Tongue (tissue), 1 donor: ENCODE measurements at regions not wholly inside any gene's neighbourhood (a gene's known extent, or its start where the extent isn't known, plus 50 kb on each side); places are given as distances from the start of the nearest gene placed in this dataset.

Source experiments
- DNase-seq: peaks from one replicate; pipeline ENCODE4 v3.0.0-alpha.2; 2015

- no peak for DNase-seq
Measured at GRCh38 chr11:69393178-69393832, 88.2 kb upstream of the LINC01488 start.

GRCh38 chr11:69393865-69394233, 87.6 kb upstream of the LINC01488 start:
- DNase-seq: no peak

- DNase-seq: no peak
Measured at GRCh38 chr11:69394234-69394868, 87.1 kb upstream of the LINC01488 start.

- no peak for DNase-seq
Measured at GRCh38 chr11:69394869-69395246, 86.6 kb upstream of the LINC01488 start.

- peak; percentile 56 for DNase-seq
Measured at GRCh38 chr11:69395287-69395686, 86.2 kb upstream of the LINC01488 start.

- DNase-seq: no peak
Measured at GRCh38 chr11:69396051-69396947, 85.2 kb upstream of the LINC01488 start.

GRCh38 chr11:69396948-69397307, 84.5 kb upstream of the LINC01488 start:
- no peak for DNase-seq

GRCh38 chr11:69397732-69398131, 83.7 kb upstream of the LINC01488 start:
- no peak for DNase-seq

GRCh38 chr11:69398529-69399492, 82.7 kb upstream of the LINC01488 start:
- peak; percentile 68 for DNase-seq

- DNase-seq: no peak
Measured at GRCh38 chr11:69400140-69400539, 81.3 kb upstream of the LINC01488 start.

GRCh38 chr11:69400771-69401590, 80.5 kb upstream of the LINC01488 start:
- no peak for DNase-seq

- DNase-seq: no peak
Measured at GRCh38 chr11:69401715-69402114, 79.7 kb upstream of the LINC01488 start.

- no peak for DNase-seq
Measured at GRCh38 chr11:69402251-69402887, 79.1 kb upstream of the LINC01488 start.

GRCh38 chr11:69403556-69404215, 77.8 kb upstream of the LINC01488 start:
- DNase-seq: no peak

GRCh38 chr11:69406060-69406459, 75.4 kb upstream of the LINC01488 start:
- no peak for DNase-seq

- DNase-seq: no peak
Measured at GRCh38 chr11:69409812-69410645, 71.4 kb upstream of the LINC01488 start.

- DNase-seq: no peak
Measured at GRCh38 chr11:69411257-69411924, 70.1 kb upstream of the LINC01488 start.

GRCh38 chr11:69413015-69413801, 68.3 kb upstream of the LINC01488 start:
- no peak for DNase-seq
